Peyer's patch (tissue), 4 donors: ENCODE measurements at regions not wholly inside any gene's neighbourhood (a gene's known extent, or its start where the extent isn't known, plus 50 kb on each side); places are given as distances from the start of the nearest gene placed in this dataset.

Experiments
- POLR2A ChIP-seq, 2 donors: fragments of 450-650 bp; IDR thresholded peaks; one replicate each; pipeline ENCODE4 v1.5.1; 2017; ENCODE audit warnings: antibody characterized with exemption in 2 of 2, mild to moderate bottlenecking in 2 of 2, moderate library complexity in 2 of 2
- TF ChIP-seq, protein P1 (sequence below), 6 experiments: fragments of 450-650 bp in 4 of 6; fragments of 200-600 bp in 2 of 6; sonication (generic) in 1 of 6; IDR thresholded peaks; one replicate each; pipeline ENCODE4 v1.5.1; 2017 to 2019; ENCODE audit warnings: antibody characterized with exemption in 6 of 6, mild to moderate bottlenecking in 3 of 6, moderate library complexity in 1 of 6

DNA sequence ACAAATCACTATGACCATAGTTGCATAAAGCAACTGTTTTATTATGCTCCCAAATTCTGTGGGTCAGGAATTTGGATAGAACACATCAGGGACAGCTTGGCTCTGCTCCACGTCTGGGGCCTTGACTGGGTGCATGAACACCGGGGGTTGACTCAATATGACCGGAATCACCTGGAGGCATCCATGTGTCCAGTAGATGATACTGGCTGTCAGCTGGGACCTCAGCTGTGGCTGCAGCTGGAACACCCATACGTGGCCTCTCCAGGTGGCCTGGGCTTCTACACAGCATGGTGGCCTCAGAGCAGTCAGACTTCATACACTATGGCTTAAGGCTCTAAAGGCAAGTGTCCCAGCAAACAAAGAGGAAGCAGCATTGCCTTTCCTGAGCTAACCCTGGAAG lies 113.4 kb downstream of the NRN1 start:
- TF ChIP-seq, protein P1, sequence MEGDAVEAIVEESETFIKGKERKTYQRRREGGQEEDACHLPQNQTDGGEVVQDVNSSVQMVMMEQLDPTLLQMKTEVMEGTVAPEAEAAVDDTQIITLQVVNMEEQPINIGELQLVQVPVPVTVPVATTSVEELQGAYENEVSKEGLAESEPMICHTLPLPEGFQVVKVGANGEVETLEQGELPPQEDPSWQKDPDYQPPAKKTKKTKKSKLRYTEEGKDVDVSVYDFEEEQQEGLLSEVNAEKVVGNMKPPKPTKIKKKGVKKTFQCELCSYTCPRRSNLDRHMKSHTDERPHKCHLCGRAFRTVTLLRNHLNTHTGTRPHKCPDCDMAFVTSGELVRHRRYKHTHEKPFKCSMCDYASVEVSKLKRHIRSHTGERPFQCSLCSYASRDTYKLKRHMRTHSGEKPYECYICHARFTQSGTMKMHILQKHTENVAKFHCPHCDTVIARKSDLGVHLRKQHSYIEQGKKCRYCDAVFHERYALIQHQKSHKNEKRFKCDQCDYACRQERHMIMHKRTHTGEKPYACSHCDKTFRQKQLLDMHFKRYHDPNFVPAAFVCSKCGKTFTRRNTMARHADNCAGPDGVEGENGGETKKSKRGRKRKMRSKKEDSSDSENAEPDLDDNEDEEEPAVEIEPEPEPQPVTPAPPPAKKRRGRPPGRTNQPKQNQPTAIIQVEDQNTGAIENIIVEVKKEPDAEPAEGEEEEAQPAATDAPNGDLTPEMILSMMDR (IDR thresholded peaks at IDR 0.05): no peak
- no peak for TF ChIP-seq POLR2A (IDR thresholded peaks at IDR 0.05)
